Peyer's patch (tissue), 4 donors: ENCODE measurements at regions not wholly inside any gene's neighbourhood (a gene's known extent, or its start where the extent isn't known, plus 50 kb on each side); places are given as distances from the start of the nearest gene placed in this dataset.

Source experiments
- DNase-seq, 3 donors: peaks; one replicate each; pipeline ENCODE4 v3.0.0-alpha.2; 2017 to 2019
- H3K27ac ChIP-seq, 4 donors: fragments of 200-600 bp; sonication (generic); one replicate each; pipeline ENCODE4 v1.5.1; 2016 to 2019
- H3K27me3 ChIP-seq, 2 donors: fragments of 200-600 bp; sonication (generic); one replicate each; pipeline ENCODE4 v1.5.1; 2019
- H3K36me3 ChIP-seq, 3 donors: fragments of 200-600 bp; sonication (generic); one replicate each; pipeline ENCODE4 v1.5.1; 2016 to 2019
- H3K4me1 ChIP-seq, 4 donors: fragments of 200-600 bp; sonication (generic); one replicate each; pipeline ENCODE4 v1.5.1; 2016 to 2019
- H3K4me3 ChIP-seq, 4 donors: fragments of 200-600 bp; sonication (generic); 1 replicate in 3 of 4; 2 replicates in 1 of 4; pipeline ENCODE4 v1.5.1; 2016 to 2019; ENCODE audit warnings: mild to moderate bottlenecking in 1 of 4
- H3K9me3 ChIP-seq, 4 donors: fragments of 200-600 bp; sonication (generic); one replicate each; pipeline ENCODE4 v1.5.1; 2016 to 2019; ENCODE audit warnings: mild to moderate bottlenecking in 1 of 4
- CTCF ChIP-seq, 6 experiments: fragments of 450-650 bp in 4 of 6; fragments of 200-600 bp in 2 of 6; sonication (generic) in 1 of 6; IDR thresholded peaks; one replicate each; pipeline ENCODE4 v1.5.1; 2017 to 2019; ENCODE audit warnings: antibody characterized with exemption in 6 of 6, mild to moderate bottlenecking in 3 of 6, moderate library complexity in 1 of 6
- POLR2A ChIP-seq, 2 donors: fragments of 450-650 bp; IDR thresholded peaks; one replicate each; pipeline ENCODE4 v1.5.1; 2017; ENCODE audit warnings: antibody characterized with exemption in 2 of 2, mild to moderate bottlenecking in 2 of 2, moderate library complexity in 2 of 2

- Histone ChIP-seq H3K36me3 (no peaks in the 10 kb centered on the region), H3K9me3 (no peaks in the 10 kb centered on the region), H3K4me1 (no peaks in the 10 kb centered on the region), H3K4me3 (no peak overlapping the region), H3K27me3 (no peaks in the 10 kb centered on the region), H3K27ac (no peak overlapping the region)
- TF ChIP-seq CTCF (IDR thresholded peaks at IDR 0.05), result no peak
- TF ChIP-seq POLR2A (IDR thresholded peaks at IDR 0.05), result no peak
- no peak for DNase-seq
Measured at GRCh38 chr6:48928937-48929336, 534.1 kb downstream of the MMUT start.

- no peak for DNase-seq
- no peak for TF ChIP-seq POLR2A (IDR thresholded peaks at IDR 0.05)
- no peak for TF ChIP-seq CTCF (IDR thresholded peaks at IDR 0.05)
- Histone ChIP-seq H3K36me3 (no peaks in the 10 kb centered on the region), H3K4me1 (no peaks in the 10 kb centered on the region), H3K9me3 (no peaks in the 10 kb centered on the region), H3K27me3 (no peaks in the 10 kb centered on the region), H3K4me3 (no peak overlapping the region), H3K27ac (no peak overlapping the region)
Measured at GRCh38 chr6:48922837-48923236, 540.2 kb downstream of the MMUT start.

GRCh38 chr6:48919555-48919954 is 543.5 kb downstream of the MMUT start:
- H3K4me3 ChIP-seq, result no peak overlapping the region
- H3K4me1 ChIP-seq, result no peaks in the 10 kb centered on the region
- no peak overlapping the region for H3K27ac ChIP-seq
- DNase-seq, result no peak
- no peaks in the 10 kb centered on the region for H3K27me3 ChIP-seq
- no peaks in the 10 kb centered on the region for H3K36me3 ChIP-seq
- TF ChIP-seq POLR2A (IDR thresholded peaks at IDR 0.05) (no peak), CTCF (IDR thresholded peaks at IDR 0.05) (no peak)
- H3K9me3 ChIP-seq, result no peaks in the 10 kb centered on the region

DNA sequence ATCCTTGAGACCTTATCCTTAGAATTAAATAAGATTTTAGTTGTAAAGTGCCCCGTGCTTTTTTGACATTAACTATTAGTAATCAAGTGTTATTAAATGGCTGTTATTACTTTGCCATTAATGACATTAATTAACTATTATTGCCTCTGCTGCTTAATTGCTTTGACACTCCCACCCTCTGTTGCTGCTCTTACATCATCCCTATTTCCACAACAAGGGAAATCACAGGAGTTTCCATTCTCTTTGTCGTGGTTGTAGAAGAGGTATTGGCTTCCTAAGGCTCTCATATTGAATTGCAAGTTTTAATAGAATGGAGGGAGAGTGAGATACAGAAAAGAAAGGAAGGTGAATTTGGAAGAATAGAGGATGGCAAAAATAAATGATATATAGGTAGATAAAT is 545.8 kb downstream of the MMUT start:
- H3K27ac ChIP-seq, result no peak overlapping the region
- H3K36me3 ChIP-seq, result no peaks in the 10 kb centered on the region
- no peaks in the 10 kb centered on the region for H3K9me3 ChIP-seq
- TF ChIP-seq POLR2A (IDR thresholded peaks at IDR 0.05) (no peak), CTCF (IDR thresholded peaks at IDR 0.05) (no peak)
- DNase-seq, result no peak
- no peaks in the 10 kb centered on the region for H3K27me3 ChIP-seq
- H3K4me1 ChIP-seq, result no peaks in the 10 kb centered on the region
- H3K4me3 ChIP-seq, result no peak overlapping the region

DNA sequence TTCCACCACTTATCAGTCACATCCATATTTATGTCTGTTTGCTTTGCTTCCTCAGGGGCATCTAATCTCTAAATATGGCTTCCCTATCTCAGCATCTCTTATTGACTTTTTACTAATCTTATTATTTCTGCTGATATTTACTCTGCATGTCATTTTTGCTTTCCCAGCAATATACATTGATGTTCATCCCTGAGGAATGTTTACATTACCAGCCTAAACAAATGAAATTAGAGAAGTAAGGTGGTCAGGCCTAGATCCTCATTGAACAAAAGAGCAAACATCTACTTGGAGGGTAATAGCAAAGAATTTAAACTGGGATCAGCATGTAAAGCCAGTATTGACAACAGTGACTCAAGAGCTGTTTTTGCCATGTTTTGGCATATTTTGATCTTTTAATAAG is 546.4 kb downstream of the MMUT start:
- no peaks in the 10 kb centered on the region for H3K36me3 ChIP-seq

More for the DNA sequence above, 546.4 kb downstream of the MMUT start:
- no peak for DNase-seq
- no peaks in the 10 kb centered on the region for H3K9me3 ChIP-seq
- H3K27me3 ChIP-seq, result no peaks in the 10 kb centered on the region
- no peak for TF ChIP-seq POLR2A (IDR thresholded peaks at IDR 0.05)
- TF ChIP-seq CTCF (IDR thresholded peaks at IDR 0.05), result no peak
- H3K4me1 ChIP-seq, result no peaks in the 10 kb centered on the region
- no peak overlapping the region for H3K4me3 ChIP-seq
- H3K27ac ChIP-seq, result no peak overlapping the region
